Stimulated activated CD4-positive, alpha-beta T cell treated with anti-CD3 and anti-CD28 coated beads, TNF-alpha, amount 100 ng/mL, for 24 hours (primary cell): ENCODE measurements at regions not wholly inside any gene's neighbourhood (a gene's known extent, or its start where the extent isn't known, plus 50 kb on each side); places are given as distances from the start of the nearest gene placed in this dataset.
"Not testable (repeated sequence)": the region's sequence is repeated elsewhere in the genome, so short reads cannot be mapped to it uniquely, and the experiment has no call there.

ENCODE experiments used
- DNase-seq, 3 experiments: peaks; one replicate each; pipeline ENCODE4 v3.0.0-alpha.2; 2020; ENCODE audit warnings: low read depth in 3 of 3

- DNase-seq = no peak
These were observed 158.9 kb downstream of the HINT1 start for GRCh38 chr5:131005963-131006684.

GRCh38 chr5:131001507-131001906, 163.5 kb downstream of the HINT1 start:
- no peak for DNase-seq

- DNase-seq = no peak
These were observed 164.8 kb downstream of the HINT1 start for GRCh38 chr5:131000289-131000688.

GRCh38 chr5:130996720-130997119, 168.3 kb downstream of the HINT1 start:
- DNase-seq = not testable (repeated sequence)

GRCh38 chr5:130995851-130996250, 169.2 kb downstream of the HINT1 start:
- DNase-seq = no peak

- no peak for DNase-seq
These were observed 169.9 kb downstream of the HINT1 start for GRCh38 chr5:130995254-130995515.

GRCh38 chr5:130994496-130995253, 170.4 kb downstream of the HINT1 start:
- no peak for DNase-seq

GRCh38 chr5:130992621-130993020, 172.4 kb downstream of the HINT1 start:
- no peak for DNase-seq

GRCh38 chr5:130992095-130992494, 173.0 kb downstream of the HINT1 start:
- no peak for DNase-seq

GRCh38 chr5:130985776-130986175, 179.3 kb downstream of the HINT1 start:
- no peak for DNase-seq

GRCh38 chr5:130981663-130982062, 183.4 kb downstream of the HINT1 start:
- no peak for DNase-seq

- no peak for DNase-seq
These were observed 186.6 kb downstream of the HINT1 start for GRCh38 chr5:130978475-130978874.

GRCh38 chr5:130976493-130976892, 188.6 kb downstream of the HINT1 start:
- DNase-seq = no peak

GRCh38 chr5:130975847-130976246, 189.2 kb downstream of the HINT1 start:
- DNase-seq = no peak

GRCh38 chr5:130975299-130975698, 189.8 kb downstream of the HINT1 start:
- no peak for DNase-seq

- no peak for DNase-seq
These were observed 190.9 kb downstream of the HINT1 start for GRCh38 chr5:130974021-130974683.

- DNase-seq = no peak
These were observed 198.0 kb downstream of the HINT1 start for GRCh38 chr5:130966990-130967525.

- DNase-seq = no peak
These were observed 199.1 kb downstream of the HINT1 start for GRCh38 chr5:130965920-130966319.

GRCh38 chr5:130965360-130965759, 199.7 kb downstream of the HINT1 start:
- no peak for DNase-seq

- DNase-seq = no peak
These were observed 200.5 kb downstream of the HINT1 start for GRCh38 chr5:130964231-130965202.

GRCh38 chr5:130963798-130964197, 201.3 kb downstream of the HINT1 start:
- no peak for DNase-seq

- DNase-seq = no peak
These were observed 207.9 kb downstream of the HINT1 start for GRCh38 chr5:130957151-130957550.
